ENCODE measurements at regions not wholly inside any gene's neighbourhood (a gene's known extent, or its start where the extent isn't known, plus 50 kb on each side); places are given as distances from the start of the nearest gene placed in this dataset.

- POLR2A ChIA-PET = no interaction called here
- Histone ChIP-seq H3K27ac (no peak overlapping the region), H3K4me3 (no peak overlapping the region), H3K4me2 (no peak overlapping the region), H3K9me3 (no peaks in the 10 kb centered on the region), H3K4me1 (peaks cover 20% of the 10 kb centered on the region)
- no peak for FAIRE-seq
- ATAC-seq = no peak
- CTCF ChIA-PET = interaction anchor here (0.9 to 1.8 kb wide), 4 partner anchors 12 to 239 kb away, joined by 3 to 5 read pairs (median 4); no protein-coding TSS in a partner anchor
- no peak for DNase-seq (ENCODE audit: low read depth in 1 of 2, low spot score in 1 of 2)
- TF ChIP-seq JUNB (IDR thresholded peaks at IDR 0.05) (no peak), MAZ (IDR thresholded peaks at IDR 0.05; ENCODE audit: borderline replicate concordance, low read depth, low read length) (no peak), CBX2 (IDR thresholded peaks at IDR 0.05; ENCODE audit: borderline replicate concordance, low read depth) (no peak), ZNF302 (CRISPR knock-in tag; IDR thresholded peaks at IDR 0.05) (no peak), NR3C1 (IDR thresholded peaks at IDR 0.05) (no peak)
Measured at GRCh38 chr15:60087561-60087960, 83.5 kb downstream of the FOXB1 start.

- ATAC-seq (peak; percentile 47 to 55), DNase-seq (ENCODE audit: low read depth in 1 of 2, low spot score in 1 of 2) (peak in 1 of 2 experiments; percentile 8), FAIRE-seq (peak; percentile 23)
- CTCF ChIA-PET = interaction anchor here (0.7 to 1.5 kb wide), 4 partner anchors 10 to 20 kb away, joined by 3 to 4 read pairs (median 3); no protein-coding TSS in a partner anchor
- Histone ChIP-seq H3K4me3 (no peak overlapping the region), H3K9me3 (no peaks in the 10 kb centered on the region), H3K27ac (peak overlapping the region; percentile 37 to 71; a peak in 5 of 6 replicates), H3K4me2 (peak overlapping the region; percentile 51), H3K4me1 (peaks cover 27% of the 10 kb centered on the region)
- 32% methylated on average over 3 of the region's 3 CpGs for WGBS (ENCODE audit: missing lambda C conversion rate)
- TF ChIP-seq HMGXB4 (CRISPR knock-in tag; IDR thresholded peaks at IDR 0.05; ENCODE audit: borderline replicate concordance) (no peak), RARB (CRISPR knock-in tag; IDR thresholded peaks at IDR 0.05) (no peak)
- TF ChIP-seq, protein P1, sequence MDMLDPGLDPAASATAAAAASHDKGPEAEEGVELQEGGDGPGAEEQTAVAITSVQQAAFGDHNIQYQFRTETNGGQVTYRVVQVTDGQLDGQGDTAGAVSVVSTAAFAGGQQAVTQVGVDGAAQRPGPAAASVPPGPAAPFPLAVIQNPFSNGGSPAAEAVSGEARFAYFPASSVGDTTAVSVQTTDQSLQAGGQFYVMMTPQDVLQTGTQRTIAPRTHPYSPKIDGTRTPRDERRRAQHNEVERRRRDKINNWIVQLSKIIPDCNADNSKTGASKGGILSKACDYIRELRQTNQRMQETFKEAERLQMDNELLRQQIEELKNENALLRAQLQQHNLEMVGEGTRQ (IDR thresholded peaks at IDR 0.05) = no peak
- POLR2A ChIA-PET = no interaction called here
Measured at GRCh38 chr15:60090747-60091146, 86.6 kb downstream of the FOXB1 start.

DNA sequence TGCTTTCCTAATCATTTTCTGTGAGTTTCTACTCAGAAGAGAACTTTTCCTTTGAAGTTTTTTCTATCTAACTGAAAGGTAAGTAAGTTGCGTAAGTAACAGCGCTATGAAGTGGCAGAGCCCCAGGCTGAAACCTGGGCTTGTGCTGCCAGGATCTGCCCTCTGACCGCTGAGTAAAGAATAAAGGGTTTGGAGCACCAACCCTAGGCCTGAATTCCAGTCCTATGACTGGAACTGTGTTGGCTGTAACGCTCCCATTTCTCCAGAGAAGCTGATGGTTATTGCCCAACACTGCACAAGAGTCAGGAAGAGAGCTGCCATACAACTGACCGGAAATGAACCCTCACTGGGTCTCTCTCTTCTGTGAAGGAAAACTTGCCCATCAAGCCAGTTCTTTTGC, 87.0 kb downstream of the FOXB1 start:
- WGBS (ENCODE audit: missing lambda C conversion rate) = 12% methylated on average over 5 of the region's 5 CpGs
- DNase-seq (ENCODE audit: low read depth in 1 of 2, low spot score in 1 of 2) (peak; percentile 65 to 78), ATAC-seq (peak; percentile 91 to 95), FAIRE-seq (no peak)
- Histone ChIP-seq H3K27ac (peak overlapping the region; percentile 51 to 71), H3K9me3 (0 out of 3 replicates have a peak, but pooled peaks cover under 1% of the 10 kb centered on the region), H3K4me1 (peaks cover 27% of the 10 kb centered on the region), H3K4me3 (no peak overlapping the region), H3K4me2 (peak overlapping the region; percentile 51)
- ChIA-PET CTCF (interaction anchor here (0.7 to 1.5 kb wide), 4 partner anchors 11 to 21 kb away, joined by 3 to 4 read pairs (median 3); no protein-coding TSS in a partner anchor), POLR2A (no interaction called here)
- TF ChIP-seq JUNB (IDR thresholded peaks at IDR 0.05) = peak; percentile 39; the same call in 1 of the 2 replicates
- TF ChIP-seq RNF2 (IDR thresholded peaks at IDR 0.05; ENCODE audit: borderline replicate concordance, low read depth) = no peak
- no peak for TF ChIP-seq KDM5A (IDR thresholded peaks at IDR 0.05)
- peak; percentile 37 for TF ChIP-seq MAFK (IDR thresholded peaks at IDR 0.05; ENCODE audit: partially characterized antibody)
- TF ChIP-seq CEBPB (IDR thresholded peaks at IDR 0.05) = peak; percentile 88 to 90
- peak; percentile 36 to 38; a peak in 1 of 5 replicates for TF ChIP-seq JUN (IDR thresholded peaks at IDR 0.05)
- no peak for TF ChIP-seq RCOR1 (IDR thresholded peaks at IDR 0.05; ENCODE audit: low read depth, low read length)
- TF ChIP-seq, protein P2, sequence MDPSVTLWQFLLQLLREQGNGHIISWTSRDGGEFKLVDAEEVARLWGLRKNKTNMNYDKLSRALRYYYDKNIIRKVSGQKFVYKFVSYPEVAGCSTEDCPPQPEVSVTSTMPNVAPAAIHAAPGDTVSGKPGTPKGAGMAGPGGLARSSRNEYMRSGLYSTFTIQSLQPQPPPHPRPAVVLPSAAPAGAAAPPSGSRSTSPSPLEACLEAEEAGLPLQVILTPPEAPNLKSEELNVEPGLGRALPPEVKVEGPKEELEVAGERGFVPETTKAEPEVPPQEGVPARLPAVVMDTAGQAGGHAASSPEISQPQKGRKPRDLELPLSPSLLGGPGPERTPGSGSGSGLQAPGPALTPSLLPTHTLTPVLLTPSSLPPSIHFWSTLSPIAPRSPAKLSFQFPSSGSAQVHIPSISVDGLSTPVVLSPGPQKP (IDR thresholded peaks at IDR 0.05; ENCODE audit: low read depth, low read length) = no peak
- TF ChIP-seq POLR2AphosphoS2 (conservative IDR thresholded peaks at IDR 0.05; ENCODE audit: low read length) = no peak
- TF ChIP-seq FOSL2 (IDR thresholded peaks at IDR 0.05) = peak; percentile 68
- TF ChIP-seq FOSL2 (CRISPR knock-in tag; IDR thresholded peaks at IDR 0.05) = peak; percentile 74
- TF ChIP-seq EP300 (IDR thresholded peaks at IDR 0.05) = peak in 1 of 2 experiments; percentile 64; a peak in 3 of 5 replicates
- TF ChIP-seq, protein P3, sequence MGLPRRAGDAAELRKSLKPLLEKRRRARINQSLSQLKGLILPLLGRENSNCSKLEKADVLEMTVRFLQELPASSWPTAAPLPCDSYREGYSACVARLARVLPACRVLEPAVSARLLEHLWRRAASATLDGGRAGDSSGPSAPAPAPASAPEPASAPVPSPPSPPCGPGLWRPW (IDR thresholded peaks at IDR 0.05) = peak; percentile 42; the same call in 1 of the 2 replicates

Data from A549 (cell line).